Middle frontal gyrus (tissue), 1 donor: ENCODE measurements at regions not wholly inside any gene's neighbourhood (a gene's known extent, or its start where the extent isn't known, plus 50 kb on each side); places are given as distances from the start of the nearest gene placed in this dataset.
A peak's percentile ranks its signal among the peaks of the same experiment; 100 is the strongest.
"Not testable (repeated sequence)": the region's sequence is repeated elsewhere in the genome, so short reads cannot be mapped to it uniquely, and the experiment has no call there.

Experiments used
- DNase-seq: peaks from one replicate; pipeline ENCODE4 v3.0.0-alpha.2; 2015; ENCODE audit warnings: low spot score; ENCODE audit errors: extremely low spot score

DNA sequence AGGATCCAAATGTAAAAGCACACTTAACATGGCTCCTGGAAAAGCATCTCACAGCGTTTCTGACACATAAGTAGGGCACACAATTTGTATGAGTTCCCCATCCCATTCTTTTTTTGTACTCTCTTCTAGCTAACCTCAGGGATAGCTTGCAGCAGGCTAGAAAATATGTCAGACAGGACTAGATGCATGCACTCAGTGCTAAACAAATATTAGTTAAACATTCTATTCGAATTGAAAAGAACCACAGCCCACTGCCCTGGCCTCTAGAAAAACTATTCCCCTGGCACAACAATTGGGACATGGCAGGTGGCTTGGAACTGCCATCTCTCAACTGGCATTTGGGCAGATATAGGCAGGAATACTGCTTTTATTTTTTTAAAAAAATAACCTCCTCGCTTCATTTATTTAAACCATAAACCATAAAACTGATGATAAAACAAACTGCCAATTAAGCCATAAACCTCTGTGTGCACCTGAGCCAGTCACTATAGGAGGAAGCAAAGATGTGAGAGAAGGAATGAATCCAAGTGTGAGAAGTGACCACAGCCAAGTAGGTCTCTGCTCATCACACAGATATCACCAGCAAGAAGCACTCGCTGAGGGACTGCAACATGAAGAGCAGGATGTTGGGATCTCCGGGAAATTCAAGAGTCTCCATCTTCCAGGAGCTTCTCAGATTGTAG lies 394.1 kb downstream of the NEBL start:
- DNase-seq, result no peak

DNA sequence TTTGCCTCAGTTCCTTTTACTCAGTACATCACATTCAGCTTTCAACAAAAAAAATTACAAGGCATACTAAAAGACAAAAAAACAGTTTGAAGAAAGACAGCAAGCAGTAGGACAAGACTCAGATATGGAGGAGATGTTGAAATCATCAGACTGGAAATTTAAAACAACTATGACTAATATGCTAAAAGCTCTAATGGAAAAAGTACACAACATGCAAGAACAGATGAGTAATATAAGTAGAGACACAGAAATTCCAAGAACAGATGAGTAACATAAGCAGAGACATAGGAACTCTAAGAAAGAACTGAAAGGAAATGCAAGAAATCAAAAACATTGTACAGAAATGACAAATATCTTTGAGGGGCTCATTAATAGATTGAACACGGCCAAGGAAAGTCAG lies 402.6 kb downstream of the NEBL start:
- no peak for DNase-seq

DNA sequence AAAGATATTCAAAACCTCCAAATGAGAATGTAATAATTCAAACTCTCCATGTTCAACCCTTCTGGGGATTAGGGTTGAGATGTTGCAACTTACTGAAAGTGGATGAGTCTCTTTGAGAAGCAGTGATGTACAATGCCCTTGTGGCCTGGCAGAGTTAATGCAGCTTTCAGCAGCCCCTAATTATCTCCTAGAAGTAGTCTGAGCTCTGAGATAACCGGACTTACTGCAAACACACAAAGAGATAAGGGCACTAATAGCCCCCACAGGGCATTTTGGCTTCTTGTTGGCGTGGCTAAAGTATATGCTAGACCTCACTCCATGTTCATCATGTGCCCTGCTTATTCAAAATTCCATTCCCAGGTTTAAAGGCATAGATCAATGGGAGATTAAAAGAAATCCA lies 404.7 kb downstream of the NEBL start:
- no peak for DNase-seq

DNA sequence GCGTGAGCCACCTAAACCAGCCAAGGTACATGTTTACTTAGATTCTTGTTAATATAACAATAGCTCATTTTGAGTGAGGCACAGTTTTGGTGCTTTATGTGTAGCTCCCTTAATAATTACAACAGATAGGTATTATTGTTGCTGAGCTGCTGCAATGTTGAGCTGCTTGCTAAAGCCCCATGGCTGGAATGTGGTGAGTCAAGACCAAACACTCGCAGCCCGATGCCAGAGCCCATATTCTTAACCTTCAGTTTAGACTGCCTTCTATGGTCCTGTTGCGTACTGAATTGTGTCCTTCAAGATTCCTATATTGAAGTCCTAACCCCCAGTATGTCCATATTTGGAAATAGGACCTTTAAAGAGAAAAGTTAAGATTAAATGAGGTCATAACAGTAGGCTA lies 407.1 kb downstream of the NEBL start:
- no peak for DNase-seq

DNA sequence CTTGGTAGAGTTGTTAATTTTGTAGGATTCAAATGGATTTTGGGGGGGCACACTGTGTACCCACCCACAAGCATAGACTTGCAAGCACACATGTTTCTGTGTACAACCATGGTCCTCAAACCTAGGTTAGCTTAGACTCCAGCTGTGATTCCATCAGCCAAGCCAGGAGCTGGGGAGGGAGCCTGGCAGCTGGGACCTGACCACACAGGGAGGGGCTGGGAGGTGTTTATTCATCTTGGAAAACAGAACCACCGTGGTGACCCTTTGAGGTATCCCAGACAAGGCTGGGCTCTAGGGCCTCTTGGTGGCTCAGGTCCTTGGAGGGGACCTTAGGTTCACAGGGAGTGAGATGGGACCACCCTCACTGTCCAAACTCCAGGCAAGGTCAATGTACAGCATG lies 410.3 kb downstream of the NEBL start:
- DNase-seq, result no peak

DNA sequence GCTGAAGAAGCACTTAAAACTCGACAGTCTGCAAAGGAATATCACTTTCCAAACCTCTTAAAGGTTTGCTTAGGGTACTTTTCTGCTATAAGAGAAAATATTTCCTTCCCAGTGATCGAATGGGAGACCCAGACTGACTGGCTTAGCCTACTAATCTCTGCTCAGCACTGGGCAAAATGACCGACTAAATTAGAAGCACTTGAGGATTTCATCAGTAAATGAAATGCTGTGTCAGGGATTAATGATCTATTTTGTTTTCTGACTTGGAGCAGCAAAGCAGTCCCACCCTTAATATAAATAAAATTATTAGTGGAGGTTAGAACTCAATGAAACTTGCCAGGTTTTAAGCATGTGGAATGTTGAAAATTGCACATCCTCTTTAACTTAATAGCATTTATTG lies 411.6 kb downstream of the NEBL start:
- no peak for DNase-seq

DNA sequence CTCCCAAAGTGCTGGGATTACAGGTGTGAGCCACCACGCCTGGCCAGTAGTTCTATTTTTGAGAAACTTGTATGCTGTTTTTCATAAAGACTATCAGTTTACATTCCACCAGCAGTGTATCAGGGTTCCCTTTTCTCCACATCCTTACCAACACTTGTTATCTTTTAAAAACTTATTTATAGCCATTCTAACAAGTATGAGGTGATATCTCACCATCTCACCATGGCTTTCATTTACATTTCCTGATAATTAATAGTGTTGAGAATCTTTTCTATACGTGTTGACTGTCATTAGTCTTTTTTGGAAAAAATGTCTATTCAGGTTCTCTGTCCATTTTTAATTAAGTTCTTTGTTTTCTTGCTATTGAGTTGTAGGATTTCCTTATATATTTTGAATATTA lies 416.1 kb downstream of the NEBL start:
- no peak for DNase-seq

DNA sequence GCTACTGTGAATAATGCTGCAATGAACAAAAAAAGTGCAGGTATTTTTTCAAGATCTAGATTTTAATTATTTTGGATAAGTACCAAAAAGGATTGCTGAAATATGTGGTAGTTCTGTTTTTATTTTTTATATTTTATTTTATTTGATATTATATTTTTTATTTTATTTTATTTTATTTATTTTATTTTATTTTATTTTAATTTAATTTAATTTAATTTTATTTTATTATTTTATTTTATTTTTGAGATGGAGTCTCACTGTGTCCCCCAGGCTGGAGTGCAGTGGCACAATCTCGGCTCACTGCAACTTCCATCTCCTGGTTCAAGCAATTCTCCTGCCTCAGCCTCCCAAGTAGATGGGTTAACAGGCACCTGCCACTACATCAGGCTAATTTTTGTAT lies 416.5 kb downstream of the NEBL start:
- DNase-seq, result not testable (repeated sequence)

DNA sequence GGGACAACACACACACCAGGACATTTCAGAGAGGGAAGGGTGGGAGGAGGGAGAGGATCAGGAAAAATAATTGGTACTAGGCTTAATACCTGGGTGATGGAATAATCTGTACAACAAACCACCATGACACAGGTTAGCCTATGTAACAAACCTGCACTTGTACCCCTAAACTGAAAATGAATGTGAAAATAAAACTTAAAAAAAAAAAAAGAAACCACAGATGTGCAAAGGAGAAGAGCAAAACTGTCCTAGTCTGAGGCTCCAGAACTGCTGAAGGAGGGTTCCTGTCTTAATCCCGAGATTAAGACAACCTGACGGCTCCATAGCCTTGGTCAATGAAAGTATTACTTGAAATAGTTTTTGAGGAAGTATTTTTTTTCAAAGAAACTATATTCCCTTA lies 423.0 kb downstream of the NEBL start:
- DNase-seq, result no peak

DNA sequence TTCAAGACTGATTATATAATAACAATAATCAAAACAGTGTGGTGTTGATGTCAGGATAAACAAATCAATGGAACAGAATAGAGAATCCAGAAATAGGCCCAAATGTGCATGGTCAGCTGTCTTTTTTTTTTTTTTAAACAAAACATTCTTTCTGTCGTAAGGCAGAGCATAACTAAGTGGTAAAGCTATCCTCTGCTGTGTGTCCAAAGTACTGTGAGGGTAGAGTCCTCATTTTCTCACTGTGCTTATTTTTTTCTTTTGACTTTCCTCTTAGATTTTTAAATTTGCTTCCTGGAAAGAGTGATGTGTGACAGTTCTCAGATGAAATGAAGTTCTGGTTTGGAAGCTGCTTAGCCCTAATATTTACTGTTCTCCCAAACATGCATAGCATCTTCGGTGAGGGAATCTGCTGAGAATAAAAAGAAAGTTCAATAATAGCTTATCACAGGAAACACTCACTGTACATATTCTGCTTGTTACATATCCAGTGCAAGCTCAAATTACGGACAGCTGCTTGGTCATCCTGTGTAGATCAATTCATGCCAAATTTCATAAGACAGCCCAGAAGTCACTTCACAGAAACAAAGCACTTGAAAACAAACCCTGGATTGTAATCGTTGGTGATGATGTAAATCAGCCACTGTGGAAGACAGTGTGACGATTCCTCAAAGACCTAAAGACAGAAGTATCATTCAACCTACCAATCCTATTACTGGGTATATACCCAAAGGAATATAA lies 423.9 kb downstream of the NEBL start:
- no peak for DNase-seq

DNA sequence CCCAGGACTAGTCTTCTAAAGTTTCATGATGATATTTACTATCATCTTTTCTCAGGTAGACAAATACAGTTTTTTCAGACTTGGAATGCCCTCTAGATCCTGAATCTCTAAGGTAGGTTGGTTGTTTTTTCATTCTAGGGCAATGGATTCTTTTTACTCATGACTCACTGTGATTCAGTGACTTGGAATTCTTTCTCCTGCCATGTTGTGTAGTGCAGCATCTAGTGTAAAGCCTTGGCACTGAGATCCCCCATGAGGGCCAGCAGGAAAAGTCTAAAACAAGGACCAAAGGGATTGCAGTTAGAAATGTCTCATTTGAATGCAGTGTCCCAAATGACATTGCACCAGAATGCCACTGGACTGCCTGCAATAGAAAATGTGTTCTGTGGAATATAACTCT lies 430.4 kb downstream of the NEBL start:
- DNase-seq, result no peak

DNA sequence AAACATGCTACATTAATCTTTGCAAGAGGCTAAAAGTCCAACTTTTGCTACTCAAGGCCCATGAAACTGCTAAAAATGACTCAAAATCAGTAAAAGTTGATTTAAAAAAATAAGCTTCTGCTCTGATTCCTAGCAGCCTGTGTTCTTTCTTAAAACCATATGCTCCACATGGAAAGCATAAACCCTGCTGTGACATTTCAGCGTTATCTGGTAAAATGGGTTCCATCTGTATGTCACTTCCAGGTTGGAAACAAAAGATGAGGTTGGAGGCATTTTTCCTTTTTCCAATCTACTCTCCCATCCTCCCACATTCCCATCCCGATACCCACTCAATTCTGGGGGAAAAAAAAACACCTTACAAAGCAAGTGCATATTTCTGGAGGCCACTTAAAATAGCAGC lies 439.5 kb downstream of the NEBL start:
- peak; percentile 9 for DNase-seq

DNA sequence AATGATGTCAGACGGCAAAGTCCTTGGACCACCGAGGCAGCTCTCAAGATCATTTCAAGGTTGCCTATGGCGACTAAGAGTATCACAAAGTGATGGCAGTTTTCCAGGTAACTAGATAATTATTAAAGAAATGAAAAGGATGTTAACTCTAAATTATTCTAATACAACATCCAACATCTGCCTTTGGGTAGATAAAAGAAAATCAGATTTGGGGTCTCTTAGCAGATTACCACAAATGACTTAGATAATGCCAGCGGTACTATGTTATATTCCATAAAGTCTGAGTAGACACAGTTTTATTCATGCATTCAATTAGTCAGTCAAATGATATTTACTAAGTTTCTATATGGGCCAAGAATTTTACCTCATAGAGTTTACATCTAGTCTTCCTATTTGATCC lies 441.3 kb downstream of the NEBL start:
- DNase-seq, result no peak

DNA sequence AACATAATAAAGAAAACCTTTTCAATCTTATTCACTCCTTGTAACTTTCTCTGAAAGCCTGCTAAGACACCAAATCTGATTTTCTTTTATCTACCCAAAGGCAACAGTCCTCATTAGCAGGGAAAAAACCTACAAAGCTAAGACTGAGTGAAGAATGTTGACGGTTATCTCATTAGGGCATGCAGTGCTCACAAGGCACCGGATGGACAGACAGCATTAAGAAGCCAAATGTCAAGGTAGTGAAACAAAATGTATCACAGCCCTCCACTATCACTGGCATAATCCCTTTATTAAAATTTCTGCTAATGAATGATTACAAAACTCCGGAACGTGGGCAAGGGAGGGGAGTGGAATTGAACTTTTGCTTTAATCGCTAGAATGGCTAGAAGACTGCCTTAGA lies 442.8 kb downstream of the NEBL start:
- no peak for DNase-seq

DNA sequence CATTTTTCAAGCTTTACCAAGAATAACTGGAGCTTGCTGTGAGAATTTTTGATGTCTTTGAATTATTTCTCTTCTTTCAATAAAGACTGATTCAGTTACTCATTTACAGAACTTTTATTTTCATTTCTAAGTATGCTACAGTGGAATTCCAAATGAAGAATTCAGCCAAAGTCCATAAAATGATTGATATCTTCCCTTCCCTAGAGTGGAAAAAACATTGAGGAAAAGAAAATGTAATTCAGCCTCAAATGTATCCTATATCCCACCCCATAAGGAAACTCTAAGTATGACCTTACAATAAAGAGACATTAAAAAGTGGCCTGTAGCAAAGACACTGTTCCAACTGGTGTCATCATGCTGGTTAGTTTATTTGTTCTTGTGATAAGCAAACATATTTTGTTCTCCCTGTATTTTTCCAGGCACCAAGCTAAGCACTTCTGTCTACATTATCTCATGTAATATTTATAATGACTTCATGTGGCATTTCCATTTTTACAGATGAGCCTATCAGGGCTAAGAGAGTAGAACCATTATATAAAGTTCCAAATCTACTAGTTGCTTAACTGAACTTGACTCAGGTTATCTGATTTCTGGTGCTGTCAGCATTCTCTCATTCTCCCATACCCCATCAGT lies 450.4 kb downstream of the NEBL start:
- no peak for DNase-seq

DNA sequence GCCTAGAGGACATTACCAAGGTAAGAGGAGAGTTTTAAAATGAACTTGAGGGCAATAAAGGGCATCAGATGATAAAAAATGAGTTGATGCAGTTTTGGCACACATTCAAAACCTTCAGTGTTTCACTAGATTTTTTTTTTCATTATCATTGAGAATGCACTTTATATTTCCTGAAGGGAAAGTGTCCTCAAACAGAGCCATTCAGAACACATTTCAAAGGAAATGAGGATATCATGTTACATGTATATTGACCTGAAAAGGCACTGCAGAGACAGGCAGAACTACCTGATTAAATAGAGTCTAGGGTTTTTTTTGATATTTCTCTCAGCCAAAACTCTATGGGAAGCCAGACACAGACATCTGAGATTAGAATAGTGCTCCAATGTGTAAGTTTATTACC lies 454.0 kb downstream of the NEBL start:
- DNase-seq, result no peak

DNA sequence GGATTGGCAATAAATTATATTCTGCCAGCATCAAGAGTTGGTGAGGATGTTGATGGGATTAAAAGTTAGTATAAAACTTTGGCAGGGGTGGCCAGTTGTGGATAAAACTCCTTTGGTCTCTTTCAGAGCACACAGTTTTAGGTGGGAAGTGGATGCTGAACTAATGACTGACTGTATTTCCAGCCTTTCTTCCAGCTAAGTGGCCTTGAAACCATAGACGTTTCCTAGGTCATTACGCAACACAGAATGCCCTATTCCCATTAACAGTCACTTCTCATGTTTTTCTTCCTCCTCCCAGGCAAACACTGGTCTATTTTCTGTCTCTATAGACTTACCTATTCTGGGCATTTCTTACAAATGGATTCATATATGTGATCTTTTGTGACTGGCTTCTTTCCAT lies 467.4 kb downstream of the NEBL start:
- no peak for DNase-seq

DNA sequence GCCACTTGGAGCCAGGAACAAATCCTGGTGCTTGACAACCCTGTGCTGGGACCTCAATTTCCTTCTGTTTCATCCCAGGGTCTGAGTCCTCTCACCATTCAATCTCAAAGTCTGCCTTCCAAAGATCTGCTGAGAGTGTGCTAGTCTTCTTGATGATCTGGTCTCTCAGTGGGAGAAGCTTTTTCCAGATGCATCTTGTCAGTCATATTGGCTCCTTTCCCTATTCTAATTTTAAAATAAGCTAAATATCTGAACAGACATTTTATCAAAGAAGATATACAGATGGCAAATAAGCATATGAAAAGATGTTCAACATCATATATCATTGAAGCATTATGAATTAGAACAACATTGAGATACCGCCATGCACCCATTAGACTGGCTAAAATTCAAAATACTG lies 469.3 kb downstream of the NEBL start:
- no peak for DNase-seq

DNA sequence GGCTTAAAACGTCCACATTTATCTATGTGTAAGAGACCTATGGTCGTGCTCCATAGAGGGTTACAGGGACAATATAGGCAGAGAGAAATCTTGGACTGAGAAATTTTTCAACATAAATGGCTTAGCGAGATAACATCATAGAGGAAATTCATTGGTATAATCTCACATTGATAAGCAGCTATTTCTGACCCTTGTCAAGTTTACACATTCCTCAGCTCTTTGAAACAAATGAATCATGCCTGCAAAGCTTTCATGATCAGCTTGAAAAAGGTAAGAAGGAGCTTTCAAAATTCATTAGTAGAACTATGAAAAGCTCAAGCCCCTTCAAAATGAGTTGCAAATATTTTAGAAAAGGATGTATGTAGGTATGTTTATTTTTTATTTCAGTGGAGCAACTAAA lies 478.8 kb downstream of the NEBL start:
- DNase-seq, result no peak

DNA sequence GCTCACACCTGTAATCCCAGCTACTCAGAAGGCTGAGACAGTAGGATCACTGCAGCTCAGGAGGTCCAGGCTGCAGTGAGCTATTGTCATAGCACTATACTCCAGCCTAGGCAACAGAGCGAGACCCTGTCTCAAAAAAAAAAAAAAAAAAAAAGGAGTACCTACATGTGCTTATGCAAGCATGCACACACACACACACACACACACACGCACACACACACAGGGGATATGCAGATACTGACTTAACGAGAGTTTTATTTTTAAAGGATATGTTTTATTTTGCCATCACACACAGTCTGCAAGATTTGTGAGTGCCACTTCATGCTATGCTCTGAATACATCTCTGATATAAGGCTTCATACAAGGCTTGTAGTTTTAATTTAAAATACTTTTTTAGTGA lies 479.3 kb downstream of the NEBL start:
- DNase-seq, result no peak

DNA sequence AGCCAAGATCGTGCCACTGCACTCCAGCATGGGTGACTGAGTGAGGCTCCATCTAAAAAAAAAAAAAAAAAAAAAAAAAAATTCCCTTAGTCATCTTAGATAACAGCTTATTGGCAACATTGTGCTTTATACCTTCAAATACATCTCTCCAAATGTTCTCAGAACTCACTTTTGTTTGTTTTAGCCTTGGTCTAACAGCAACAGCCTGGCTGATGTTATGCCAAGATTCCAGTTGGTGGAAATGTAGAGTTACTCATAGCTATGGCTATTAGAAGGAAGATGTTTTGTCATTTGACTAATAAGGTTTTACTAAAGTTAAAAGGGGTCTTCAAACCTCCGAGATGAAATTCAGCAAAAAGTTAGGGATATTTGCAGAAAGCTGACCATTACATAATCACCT lies 481.4 kb downstream of the NEBL start:
- DNase-seq, result no peak

DNA sequence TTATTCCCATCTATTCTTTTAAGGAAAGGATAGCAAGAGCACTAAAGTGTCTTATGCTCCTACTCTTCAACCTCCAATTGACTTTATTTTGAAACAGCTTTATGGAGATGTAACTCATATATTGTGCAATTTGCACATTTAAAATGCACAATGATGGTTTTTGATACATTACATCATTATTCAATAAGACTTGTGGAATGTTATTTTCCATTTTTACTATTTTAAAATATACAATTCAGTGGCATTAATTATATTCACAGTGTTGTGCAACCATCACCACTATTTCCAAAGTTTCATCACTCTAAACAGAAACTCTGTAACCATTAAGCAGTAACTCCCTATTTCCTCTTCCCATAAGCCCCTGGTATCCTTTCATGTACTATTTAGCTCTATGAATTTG lies 489.8 kb downstream of the NEBL start:
- DNase-seq, result no peak
